Fibroblast of gingiva (primary cell): ENCODE measurements at regions not wholly inside any gene's neighbourhood (a gene's known extent, or its start where the extent isn't known, plus 50 kb on each side); places are given as distances from the start of the nearest gene placed in this dataset.

Source experiments
- DNase-seq: peaks from one replicate; pipeline ENCODE4 v3.0.0-alpha.2; 2011; ENCODE audit warnings: low read depth

- DNase-seq, result no peak
These were observed 56.5 kb upstream of the BCAT1 start for GRCh38 chr12:25005376-25005775.

DNA sequence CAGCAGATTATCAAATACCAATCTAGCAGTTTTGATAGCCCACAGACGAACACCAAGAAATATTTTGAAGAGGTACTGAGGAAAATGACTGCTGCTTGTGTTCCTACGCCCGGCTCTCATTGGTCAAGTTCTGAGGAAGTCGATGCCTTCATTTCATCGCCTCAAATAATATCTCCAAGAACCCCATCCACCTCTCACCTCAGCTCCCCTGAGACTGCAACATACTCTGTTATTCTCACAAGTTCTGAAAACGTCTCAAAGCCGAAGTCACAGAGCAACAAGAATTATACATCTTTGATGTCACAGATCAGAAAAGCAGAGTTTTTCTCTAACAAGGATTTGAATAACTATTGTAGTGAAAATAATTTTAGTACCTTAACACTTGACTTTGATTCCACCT, 55.5 kb upstream of the BCAT1 start:
- no peak for DNase-seq

GRCh38 chr12:25001311-25001710, 52.4 kb upstream of the BCAT1 start:
- no peak for DNase-seq
